K562 (cell line): ENCODE measurements at regions not wholly inside any gene's neighbourhood (a gene's known extent, or its start where the extent isn't known, plus 50 kb on each side); places are given as distances from the start of the nearest gene placed in this dataset.

Source experiments
- ATAC-seq: fragments of 200-7000 bp; cut with Tn5 transposase; 3 replicates; pipeline ENCODE4 v1.9.1; 2020; ENCODE audit warnings: moderate library complexity
- BruUV-seq: library from RNA; stranded (reverse); fragments of 400-500 nt; replicated peaks from 2 replicates; lab custom pipeline; 2021; lab: Mats Ljungman, UMichigan
- CTCF ChIA-PET: fragments of 300-600 bp; formaldehyde crosslinking; extraction: SDS; loops from one replicate; lab custom pipeline; 2021; ENCODE audit warnings: low intra/inter-chr PET ratio; lab: Yijun Ruan, JAX
- POLR2A ChIA-PET: fragments of 300-600, 350-650 bp; sonication (Branson Sonifier 250); formaldehyde crosslinking; extraction: SDS; loops from one replicate; lab custom pipeline; 2021; ENCODE audit warnings: antibody characterized with exemption, inconsistent platforms; lab: Yijun Ruan, JAX
- DNase-seq, 4 experiments: peaks; one replicate each; pipeline versions ENCODE4 v3.0.0 to v3.0.0-alpha.2; 2011 to 2018; ENCODE audit warnings: low spot score in 3 of 4, mixed read lengths in 3 of 4; ENCODE audit errors: extremely low read depth in 1 of 4
- FAIRE-seq: peaks from 2 replicates; lab custom pipeline; 2011; peaks lifted over from hg19 to GRCh38; lab: Jason Lieb, UNC
- H2AFZ ChIP-seq: 2 replicates; pipeline ENCODE4 v1.6.0; 2011; ENCODE audit warnings: low read depth, low read length, control low read depth, inconsistent platforms
- H3K27ac ChIP-seq: fragments of 200-600 bp; 3 replicates; pipeline ENCODE4 v1.8.0; 2011; ENCODE audit warnings: low read depth, mild to moderate bottlenecking, control low read depth, inconsistent platforms, low read length, moderate library complexity, mixed read lengths; ENCODE audit errors: extremely low read depth
- H3K27me3 ChIP-seq, 2 experiments: fragments of 300-600 bp in 1 of 2; 2 replicates in 1 of 2; 3 replicates in 1 of 2; pipeline versions ENCODE4 v1.6.0 to v1.8.0; 2011; ENCODE audit warnings: inconsistent platforms in 2 of 2, low read length in 2 of 2, mild to moderate bottlenecking in 1 of 2, mixed read lengths in 1 of 2, moderate library complexity in 1 of 2; ENCODE audit not compliant: control insufficient read depth in 2 of 2, insufficient read depth in 2 of 2
- H3K36me3 ChIP-seq: fragments of 300-600 bp; 3 replicates; pipeline ENCODE4 v1.8.0; 2011; ENCODE audit warnings: mild to moderate bottlenecking, low read length, inconsistent platforms; ENCODE audit not compliant: control insufficient read depth, insufficient read depth
- H3K4me1 ChIP-seq, 2 experiments: fragments of 200-600 bp in 1 of 2; replicated peaks in 1 of 2; 2 replicates in 1 of 2; 3 replicates in 1 of 2; pipeline versions ENCODE4 v1.5.1 to v1.8.0; 2011; ENCODE audit warnings: inconsistent platforms in 2 of 2, low read length in 2 of 2, mild to moderate bottlenecking in 1 of 2, mixed read lengths in 1 of 2, moderate library complexity in 1 of 2; ENCODE audit not compliant: control insufficient read depth in 2 of 2, insufficient read depth in 2 of 2
- H3K4me2 ChIP-seq: 2 replicates; pipeline ENCODE4 v1.6.1; 2011; ENCODE audit warnings: low read length, control low read depth, inconsistent platforms, mixed read lengths; ENCODE audit not compliant: insufficient read depth
- H3K4me3 ChIP-seq: fragments of 200-600 bp; sonication (generic), shearing (Covaris generic); 2 replicates; pipeline ENCODE4 v1.5.1; 2016; ENCODE audit warnings: control low read depth, inconsistent platforms
- H3K79me2 ChIP-seq: fragments of 200-600 bp; 3 replicates; pipeline ENCODE4 v1.8.0; 2011; ENCODE audit warnings: low read length, inconsistent platforms; ENCODE audit not compliant: control insufficient read depth, insufficient read depth
- H3K9ac ChIP-seq, 2 experiments: 2 replicates each; pipeline versions ENCODE4 v1.6.0 to v1.6.1; 2011; ENCODE audit warnings: low read depth in 2 of 2, low read length in 2 of 2, control low read depth in 1 of 2, inconsistent platforms in 1 of 2, mild to moderate bottlenecking in 1 of 2, mixed read lengths in 1 of 2; ENCODE audit not compliant: insufficient read depth in 1 of 2
- H3K9me1 ChIP-seq: one replicate; pipeline ENCODE4 v1.6.0; 2011; ENCODE audit warnings: inconsistent platforms, mild to moderate bottlenecking, low read length, moderate library complexity; ENCODE audit not compliant: control insufficient read depth, insufficient read depth
- H3K9me3 ChIP-seq: replicated peaks from 2 replicates; pipeline ENCODE4 v1.5.1; 2011; ENCODE audit warnings: low read depth, low read length, inconsistent platforms; ENCODE audit not compliant: control insufficient read depth, insufficient read depth
- H4K20me1 ChIP-seq: replicated peaks from 2 replicates; pipeline ENCODE4 v1.6.1; 2011; ENCODE audit warnings: low read length, inconsistent platforms, mixed read lengths; ENCODE audit not compliant: control insufficient read depth, insufficient read depth
- ARID4B ChIP-seq: sonication (generic); formaldehyde crosslinking; IDR thresholded peaks from 2 replicates; pipeline ENCODE4 v1.8.0; 2022; ENCODE audit warnings: mild to moderate bottlenecking, missing genetic modification reagents
- CREB3L1 ChIP-seq: fragments of 450-650 bp; IDR thresholded peaks from 2 replicates; pipeline ENCODE4 v1.6.1; 2014; ENCODE audit warnings: low read depth, mild to moderate bottlenecking, moderate library complexity, borderline replicate concordance
- E2F5 ChIP-seq: sonication (generic); formaldehyde crosslinking; IDR thresholded peaks from 2 replicates; pipeline ENCODE4 v1.8.0; 2022; ENCODE audit warnings: mild to moderate bottlenecking, missing genetic modification reagents
- FUS ChIP-seq: fragments of 200-400 bp; formaldehyde crosslinking; optimal IDR thresholded peaks from 2 replicates; pipeline ENCODE3; 2017; ENCODE audit warnings: low read depth, low read length
- KAT8 ChIP-seq: fragments of 450-650 bp; IDR thresholded peaks from 2 replicates; pipeline ENCODE4 v1.6.1; 2016; ENCODE audit warnings: low read depth, mild to moderate bottlenecking
- MTA2 ChIP-seq: fragments of 450-650 bp; IDR thresholded peaks from 2 replicates; pipeline ENCODE4 v1.6.1; 2016; ENCODE audit warnings: low read depth
- NFE2 ChIP-seq: IDR thresholded peaks from 2 replicates; pipeline ENCODE4 v1.6.1; 2014; ENCODE audit warnings: antibody characterized with exemption, low read depth
- POLR2G ChIP-seq: fragments of 200-400 bp; formaldehyde crosslinking; IDR thresholded peaks from 2 replicates; pipeline ENCODE4 v1.6.1; 2017; ENCODE audit warnings: low read depth, mild to moderate bottlenecking, antibody characterized with exemption, low read length, moderate library complexity
- SMARCA5 ChIP-seq: fragments of 450-650 bp; IDR thresholded peaks from 2 replicates; pipeline ENCODE4 v1.6.1; 2016
- TAL1 ChIP-seq: fragments of 450-650 bp; IDR thresholded peaks from 2 replicates; pipeline ENCODE4 v1.6.1; 2016; ENCODE audit warnings: mild to moderate bottlenecking
- USF1 ChIP-seq: sonication (generic); formaldehyde crosslinking; IDR thresholded peaks from 2 replicates; pipeline ENCODE4 v1.9.0; 2022; ENCODE audit warnings: mild to moderate bottlenecking, missing genetic modification reagents
- ZFP30 ChIP-seq: fragments of 250-450 bp; sonication (Bioruptor Pico); IDR thresholded peaks from 2 replicates; pipeline ENCODE4 v1.8.0; 2022; ENCODE audit warnings: moderate library complexity, mild to moderate bottlenecking, inconsistent platforms, borderline replicate concordance
- ZNF184 ChIP-seq: sonication (generic); formaldehyde crosslinking; IDR thresholded peaks from 2 replicates; pipeline ENCODE4 v1.5.0; 2020; ENCODE audit warnings: missing genetic modification reagents
- ZNF197 ChIP-seq: fragments of 200-800 bp; sonication (Bioruptor generic); IDR thresholded peaks from 2 replicates; pipeline ENCODE4 v1.6.1; 2016; ENCODE audit warnings: low read depth, missing genetic modification characterization, missing compliant biosample characterization
- ZNF586 ChIP-seq: fragments of 450-650 bp; formaldehyde crosslinking; conservative IDR thresholded peaks from 2 replicates; pipeline ENCODE4 v1.4.0; 2020; ENCODE audit warnings: mild to moderate bottlenecking, moderate library complexity
- ZNF644 ChIP-seq: fragments of 200-800 bp; sonication (Bioruptor generic); IDR thresholded peaks from 2 replicates; pipeline ENCODE4 v1.6.1; 2016; ENCODE audit warnings: low read depth, missing genetic modification characterization, missing compliant biosample characterization
- ZNF699 ChIP-seq: fragments of 250-450 bp; sonication (Bioruptor Pico); IDR thresholded peaks from 2 replicates; pipeline ENCODE4 v1.8.0; 2021; ENCODE audit warnings: mild to moderate bottlenecking, moderate library complexity; ENCODE audit not compliant: insufficient replicate concordance
- whole genome bisulfite sequencing: fragments of 100-300 bp; shearing (Covaris generic); methylation state at CpG from one replicate; pipeline ENCODE4 v1.1.6; 2016; ENCODE audit warnings: low coverage, mixed read lengths; ENCODE audit not compliant: insufficient coverage; ENCODE audit errors: missing lambda C conversion rate; 5-methylcytosine and 5-hydroxymethylcytosine counted together
- in situ Hi-C: fragments of 300-500 bp; cut with MboI; formaldehyde crosslinking; loops from 4 replicates; pipeline ENCODE4 v1.15.0; 2018; ENCODE audit warnings: inconsistent platforms, mixed read lengths
- intact Hi-C: fragments of 100-400 bp; cut with micrococcal nuclease; formaldehyde crosslinking; loops from 2 replicates; pipeline ENCODE4 v1.14.2; 2022

GRCh38 chr2:181149056-181149455 lies 168.7 kb downstream of the UBE2E3 start:
- TF ChIP-seq ZNF644 (no peak), KAT8 (no peak), SMARCA5 (no peak), ZNF699 (CRISPR knock-in tag) (no peak), E2F5 (CRISPR knock-in tag) (no peak), TAL1 (no peak), ZFP30 (CRISPR knock-in tag) (no peak), NFE2 (no peak), MTA2 (no peak), FUS (no peak), ZNF197 (CRISPR knock-in tag) (no peak), ZNF586 (CRISPR knock-in tag) (no peak), USF1 (CRISPR knock-in tag) (no peak), ZNF184 (CRISPR knock-in tag) (no peak), POLR2G (no peak), ARID4B (CRISPR knock-in tag) (no peak), CREB3L1 (no peak)
- DNase-seq = no peak
- no peak overlapping the region for H3K27ac ChIP-seq
- 0% methylated on average over 2 of the region's 2 CpGs for whole genome bisulfite sequencing
- H3K79me2 ChIP-seq = no peaks in the 10 kb centered on the region
- no peak overlapping the region for H2AFZ ChIP-seq
- H4K20me1 ChIP-seq = no peaks in the 10 kb centered on the region
- no peak overlapping the region for H3K4me2 ChIP-seq
- ChIA-PET POLR2A (no interaction called here), CTCF (no interaction called here)
- intact Hi-C loops = no loop called here
- in situ Hi-C loops = no loop called here
- no TSS peak for BruUV-seq
- H3K27me3 ChIP-seq = no peaks in the 10 kb centered on the region
- no peak for ATAC-seq
- FAIRE-seq = no peak
- no peaks in the 10 kb centered on the region for H3K4me1 ChIP-seq
- H3K9me1 ChIP-seq = no peaks in the 10 kb centered on the region
- H3K9me3 ChIP-seq = no peaks in the 10 kb centered on the region; the same call in 1 of the 2 replicates
- H3K4me3 ChIP-seq = no peak overlapping the region
- no peaks in the 10 kb centered on the region for H3K36me3 ChIP-seq
- no peak overlapping the region for H3K9ac ChIP-seq
